Neutrophil (primary cell): ENCODE measurements at regions not wholly inside any gene's neighbourhood (a gene's known extent, or its start where the extent isn't known, plus 50 kb on each side); places are given as distances from the start of the nearest gene placed in this dataset.

Experiments used
- H3K27ac ChIP-seq: fragments of 200-600 bp; sonication (generic); 2 replicates; pipeline ENCODE4 v1.5.1; 2016; ENCODE audit warnings: mild to moderate bottlenecking, moderate library complexity
- H3K27me3 ChIP-seq: fragments of 200-600 bp; sonication (generic); 2 replicates; pipeline ENCODE4 v1.6.0; 2016; ENCODE audit warnings: mild to moderate bottlenecking
- H3K36me3 ChIP-seq: fragments of 200-600 bp; sonication (generic); 2 replicates; pipeline ENCODE4 v1.5.1; 2017
- H3K4me1 ChIP-seq, 2 experiments: fragments of 200-600 bp in 1 of 2; sonication (generic) in 1 of 2; 1 replicate in 1 of 2; 2 replicates in 1 of 2; pipeline versions ENCODE4 v1.5.1 to v1.6.1; 2013 to 2016; ENCODE audit warnings: low read depth in 1 of 2, low read length in 1 of 2, mild to moderate bottlenecking in 1 of 2, moderate library complexity in 1 of 2; ENCODE audit not compliant: control insufficient read depth in 1 of 2, insufficient read depth in 1 of 2
- H3K4me3 ChIP-seq, 2 experiments: fragments of 200-600 bp in 1 of 2; sonication (generic) in 1 of 2; 1 replicate in 1 of 2; 2 replicates in 1 of 2; pipeline ENCODE4 v1.5.1; 2013 to 2016; ENCODE audit warnings: low read depth in 1 of 2, low read length in 1 of 2, mild to moderate bottlenecking in 1 of 2, moderate library complexity in 1 of 2
- H3K9me3 ChIP-seq: fragments of 200-600 bp; sonication (generic); 2 replicates; pipeline ENCODE4 v1.5.1; 2016
- CTCF ChIP-seq: fragments of 200-600 bp; sonication (generic); IDR thresholded peaks from 2 replicates; pipeline ENCODE4 v1.5.1; 2016; ENCODE audit warnings: antibody characterized with exemption

GRCh38 chr3:102571006-102571405, 136.2 kb downstream of the ZPLD1 start:
- H3K9me3 ChIP-seq: no peaks in the 10 kb centered on the region
- no peak overlapping the region for H3K4me3 ChIP-seq
- no peak overlapping the region for H3K27ac ChIP-seq
- no peaks in the 10 kb centered on the region for H3K4me1 ChIP-seq
- H3K27me3 ChIP-seq: no peaks in the 10 kb centered on the region
- H3K36me3 ChIP-seq: no peaks in the 10 kb centered on the region
- no peak for TF ChIP-seq CTCF

GRCh38 chr3:102571720-102572384, 137.0 kb downstream of the ZPLD1 start:
- Histone ChIP-seq H3K4me1 (no peaks in the 10 kb centered on the region), H3K4me3 (no peak overlapping the region), H3K36me3 (no peaks in the 10 kb centered on the region), H3K9me3 (no peaks in the 10 kb centered on the region), H3K27me3 (no peaks in the 10 kb centered on the region), H3K27ac (no peak overlapping the region)
- no peak for TF ChIP-seq CTCF

GRCh38 chr3:102573483-102574028, 138.7 kb downstream of the ZPLD1 start:
- no peaks in the 10 kb centered on the region for H3K36me3 ChIP-seq
- H3K4me3 ChIP-seq: no peak overlapping the region
- no peaks in the 10 kb centered on the region for H3K4me1 ChIP-seq
- no peaks in the 10 kb centered on the region for H3K27me3 ChIP-seq
- H3K27ac ChIP-seq: no peak overlapping the region
- TF ChIP-seq CTCF: no peak
- no peaks in the 10 kb centered on the region for H3K9me3 ChIP-seq

- Histone ChIP-seq H3K27ac (no peak overlapping the region), H3K9me3 (no peaks in the 10 kb centered on the region), H3K27me3 (no peaks in the 10 kb centered on the region), H3K4me3 (no peak overlapping the region), H3K36me3 (no peaks in the 10 kb centered on the region), H3K4me1 (no peaks in the 10 kb centered on the region)
- no peak for TF ChIP-seq CTCF
Observed at GRCh38 chr3:102574355-102574754, 139.5 kb downstream of the ZPLD1 start.

- H3K27me3 ChIP-seq: no peaks in the 10 kb centered on the region
- no peak overlapping the region for H3K4me3 ChIP-seq
- H3K27ac ChIP-seq: no peak overlapping the region
- H3K4me1 ChIP-seq: no peaks in the 10 kb centered on the region
- H3K9me3 ChIP-seq: no peaks in the 10 kb centered on the region
- TF ChIP-seq CTCF: no peak
- H3K36me3 ChIP-seq: no peaks in the 10 kb centered on the region
Observed at GRCh38 chr3:102576651-102577050, 141.8 kb downstream of the ZPLD1 start.
